IMR-90 (cell line): ENCODE measurements at regions not wholly inside any gene's neighbourhood (a gene's known extent, or its start where the extent isn't known, plus 50 kb on each side); places are given as distances from the start of the nearest gene placed in this dataset.
"Not testable (repeated sequence)": the region's sequence is repeated elsewhere in the genome, so short reads cannot be mapped to it uniquely, and the experiment has no call there.

Experiments used
- CTCF ChIP-seq: conservative IDR thresholded peaks from 2 replicates; pipeline ENCODE4 v1.5.1; 2012; ENCODE audit warnings: mild to moderate bottlenecking, low read depth, low read length, improper control_type of control experiment
- POLR2A ChIP-seq: IDR thresholded peaks from 2 replicates; pipeline ENCODE4 v1.6.1; 2012; ENCODE audit warnings: mild to moderate bottlenecking, low read depth, low read length
- USF2 ChIP-seq: fragments of 150-350 bp; IDR thresholded peaks from 2 replicates; pipeline ENCODE4 v1.6.1; 2017; ENCODE audit warnings: mild to moderate bottlenecking, antibody characterized with exemption, low read length, low read depth

GRCh38 chr10:90034862-90035261, 333.5 kb downstream of the KIF20B start:
- not testable (repeated sequence) for TF ChIP-seq CTCF, USF2, POLR2A
